ENCODE measurements at regions not wholly inside any gene's neighbourhood (a gene's known extent, or its start where the extent isn't known, plus 50 kb on each side); places are given as distances from the start of the nearest gene placed in this dataset.

GRCh38 chr10:44771233-44771995 is 139.7 kb upstream of the TMEM72 start:
- POLR2A ChIA-PET (ENCODE audit: unreplicated experiment): no interaction called here
- peaks cover 59% of the 10 kb centered on the region for H3K27me3 ChIP-seq (ENCODE audit: insufficient read depth, low read depth)
- no peak overlapping the region for H2AFZ ChIP-seq
- no peaks in the 10 kb centered on the region for H3F3A ChIP-seq (ENCODE audit: insufficient read depth, low read depth)
- H3K9me3 ChIP-seq (ENCODE audit: insufficient read depth, low read depth): no peaks in the 10 kb centered on the region
- no peaks in the 10 kb centered on the region for H3K79me2 ChIP-seq (ENCODE audit: low read depth)
- CTCF ChIA-PET: no interaction called here
- TF ChIP-seq EZH2 (IDR thresholded peaks at IDR 0.05; ENCODE audit: low read depth): no peak
- TF ChIP-seq CTCF (conservative IDR thresholded peaks at IDR 0.05): no peak
- no peaks in the 10 kb centered on the region for H3K4me1 ChIP-seq (replicated peaks; ENCODE audit: insufficient read depth)
- no peak for DNase-seq
- H3K4me3 ChIP-seq: no peak overlapping the region
- intact Hi-C loops (cut with micrococcal nuclease; ENCODE audit: unreplicated experiment): no loop called here
- no peak overlapping the region for H3K27ac ChIP-seq
- no peaks in the 10 kb centered on the region for H3K9me2 ChIP-seq (ENCODE audit: insufficient read depth)
- H3K4me2 ChIP-seq: no peak overlapping the region
- peaks cover 4% of the 10 kb centered on the region; the same call in 1 of the 2 replicates for H4K20me1 ChIP-seq (ENCODE audit: insufficient read depth)
- BruUV-seq (replicated peaks): no TSS peak
- no peaks in the 10 kb centered on the region for H3K36me3 ChIP-seq (ENCODE audit: low read depth)

GRCh38 chr10:44773565-44773964 is 137.6 kb upstream of the TMEM72 start:
- H3K4me3 ChIP-seq: no peak overlapping the region
- H3K27me3 ChIP-seq (ENCODE audit: insufficient read depth, low read depth): peaks cover 64% of the 10 kb centered on the region
- no peak for DNase-seq
- H2AFZ ChIP-seq: no peak overlapping the region
- no peaks in the 10 kb centered on the region for H3K79me2 ChIP-seq (ENCODE audit: low read depth)
- H3F3A ChIP-seq (ENCODE audit: insufficient read depth, low read depth): no peaks in the 10 kb centered on the region
- H3K4me1 ChIP-seq (replicated peaks; ENCODE audit: insufficient read depth): no peaks in the 10 kb centered on the region
- peaks cover 4% of the 10 kb centered on the region; the same call in 1 of the 2 replicates for H4K20me1 ChIP-seq (ENCODE audit: insufficient read depth)
- POLR2A ChIA-PET (ENCODE audit: unreplicated experiment): interaction anchor here (0.5 kb wide), 1 partner anchor 233 kb away, joined by 5 read pairs; no protein-coding TSS in a partner anchor
- no peaks in the 10 kb centered on the region for H3K9me3 ChIP-seq (ENCODE audit: insufficient read depth, low read depth)
- CTCF ChIA-PET: no interaction called here
- no TSS peak for BruUV-seq (replicated peaks)
- H3K4me2 ChIP-seq: no peak overlapping the region
- H3K36me3 ChIP-seq (ENCODE audit: low read depth): no peaks in the 10 kb centered on the region
- no peaks in the 10 kb centered on the region for H3K9me2 ChIP-seq (ENCODE audit: insufficient read depth)
- TF ChIP-seq CTCF (conservative IDR thresholded peaks at IDR 0.05) (no peak), EZH2 (IDR thresholded peaks at IDR 0.05; ENCODE audit: low read depth) (no peak)
- H3K27ac ChIP-seq: no peak overlapping the region
- intact Hi-C loops (cut with micrococcal nuclease; ENCODE audit: unreplicated experiment): no loop called here

- H2AFZ ChIP-seq: no peak overlapping the region
- H3K4me1 ChIP-seq (replicated peaks; ENCODE audit: insufficient read depth): no peaks in the 10 kb centered on the region
- no peaks in the 10 kb centered on the region for H3K36me3 ChIP-seq (ENCODE audit: low read depth)
- ChIA-PET POLR2A (ENCODE audit: unreplicated experiment) (no interaction called here), CTCF (no interaction called here)
- H3K27ac ChIP-seq: no peak overlapping the region
- H3K79me2 ChIP-seq (ENCODE audit: low read depth): no peaks in the 10 kb centered on the region
- no peaks in the 10 kb centered on the region for H3F3A ChIP-seq (ENCODE audit: insufficient read depth, low read depth)
- no peak for DNase-seq
- no peak overlapping the region for H3K4me2 ChIP-seq
- no TSS peak for BruUV-seq (replicated peaks)
- H3K9me3 ChIP-seq (ENCODE audit: insufficient read depth, low read depth): no peaks in the 10 kb centered on the region
- peaks cover 4% of the 10 kb centered on the region; the same call in 1 of the 2 replicates for H4K20me1 ChIP-seq (ENCODE audit: insufficient read depth)
- H3K27me3 ChIP-seq (ENCODE audit: insufficient read depth, low read depth): peaks cover 73% of the 10 kb centered on the region
- H3K9me2 ChIP-seq (ENCODE audit: insufficient read depth): no peaks in the 10 kb centered on the region
- intact Hi-C loops (cut with micrococcal nuclease; ENCODE audit: unreplicated experiment): no loop called here
- TF ChIP-seq EZH2 (IDR thresholded peaks at IDR 0.05; ENCODE audit: low read depth) (no peak), CTCF (conservative IDR thresholded peaks at IDR 0.05) (no peak)
- no peak overlapping the region for H3K4me3 ChIP-seq
Measured at GRCh38 chr10:44774676-44775401, 136.3 kb upstream of the TMEM72 start.

Measured in PC-9 (cell line).